ENCODE measurements at regions not wholly inside any gene's neighbourhood (a gene's known extent, or its start where the extent isn't known, plus 50 kb on each side); places are given as distances from the start of the nearest gene placed in this dataset.

- TF ChIP-seq AR (CRISPR knock-in tag; IDR thresholded peaks at IDR 0.05) (no peak), CBFB (CRISPR knock-in tag; IDR thresholded peaks at IDR 0.05; ENCODE audit: low read depth) (no peak)
Observed at GRCh38 chr12:65690477-65690876, 133.8 kb upstream of the HMGA2 start (continued).

GRCh38 chr12:65694130-65694529, 130.2 kb upstream of the HMGA2 start:
- H3K27ac Mint-ChIP-seq: no peak overlapping the region
- ChIA-PET CTCF (no interaction called here), POLR2A (no interaction called here)
- no peak for ATAC-seq
- TF ChIP-seq AFF4 (CRISPR knock-in tag; IDR thresholded peaks at IDR 0.05; ENCODE audit: borderline replicate concordance): no peak
- TF ChIP-seq GTF2I (CRISPR knock-in tag; conservative IDR thresholded peaks at IDR 0.05): no peak
- no peak for TF ChIP-seq CREB1 (CRISPR knock-in tag; IDR thresholded peaks at IDR 0.05)
- no peak for TF ChIP-seq ZNF416 (CRISPR knock-in tag; IDR thresholded peaks at IDR 0.05)
- TF ChIP-seq AR (CRISPR knock-in tag; IDR thresholded peaks at IDR 0.05): no peak
- no peak for TF ChIP-seq ZNF232 (CRISPR knock-in tag; IDR thresholded peaks at IDR 0.05)
- TF ChIP-seq IRF1 (CRISPR knock-in tag; IDR thresholded peaks at IDR 0.05): no peak
- no peak for TF ChIP-seq NR3C1 (CRISPR knock-in tag; conservative IDR thresholded peaks at IDR 0.05; ENCODE audit: low read depth)
- no peaks in the 10 kb centered on the region for H3K36me3 Mint-ChIP-seq
- no peak for DNase-seq (ENCODE audit: low spot score)
- H3K9me3 Mint-ChIP-seq: peaks cover 5% of the 10 kb centered on the region; the same call in 1 of the 2 replicates
- H3K4me1 Mint-ChIP-seq: peaks cover 17% of the 10 kb centered on the region
- H3K27me3 Mint-ChIP-seq (ENCODE audit: low read depth): no peaks in the 10 kb centered on the region
- no peak overlapping the region for H3K4me3 Mint-ChIP-seq

GRCh38 chr12:65695113-65695865, 129.0 kb upstream of the HMGA2 start:
- no peak; the same call in 1 of the 2 replicates for ATAC-seq
- Mint-ChIP-seq H3K36me3 (no peaks in the 10 kb centered on the region), H3K27ac (0 out of 2 replicates have a peak overlapping the region, but pooled peaks have one; percentile 26), H3K9me3 (peaks cover 5% of the 10 kb centered on the region; the same call in 1 of the 2 replicates), H3K4me1 (peaks cover 17% of the 10 kb centered on the region), H3K27me3 (ENCODE audit: low read depth) (no peaks in the 10 kb centered on the region), H3K4me3 (no peak overlapping the region)
- no peak for DNase-seq (ENCODE audit: low spot score)
- CTCF ChIA-PET: interaction anchor here (1.4 kb wide), 1 partner anchor 139 kb away, joined by 4 read pairs; no protein-coding TSS in a partner anchor
- POLR2A ChIA-PET: no interaction called here
- TF ChIP-seq IRF1 (CRISPR knock-in tag; IDR thresholded peaks at IDR 0.05): no peak
- no peak for TF ChIP-seq ZNF512 (CRISPR knock-in tag; IDR thresholded peaks at IDR 0.05; ENCODE audit: borderline replicate concordance)
- TF ChIP-seq CREB1 (CRISPR knock-in tag; IDR thresholded peaks at IDR 0.05): no peak
- no peak for TF ChIP-seq OVOL2 (CRISPR knock-in tag; IDR thresholded peaks at IDR 0.05; ENCODE audit: borderline replicate concordance)
- no peak for TF ChIP-seq GTF2I (CRISPR knock-in tag; conservative IDR thresholded peaks at IDR 0.05)
- TF ChIP-seq FOXJ3 (CRISPR knock-in tag; IDR thresholded peaks at IDR 0.05; ENCODE audit: borderline replicate concordance): no peak
- TF ChIP-seq SP1 (CRISPR knock-in tag; conservative IDR thresholded peaks at IDR 0.05): no peak
- no peak for TF ChIP-seq NR1H2 (CRISPR knock-in tag; IDR thresholded peaks at IDR 0.05)
- TF ChIP-seq HMGA2 (CRISPR knock-in tag; IDR thresholded peaks at IDR 0.05): no peak
- no peak for TF ChIP-seq CDX4 (CRISPR knock-in tag; IDR thresholded peaks at IDR 0.05; ENCODE audit: borderline replicate concordance)
- TF ChIP-seq PRRX2 (CRISPR knock-in tag; IDR thresholded peaks at IDR 0.05): no peak
- no peak for TF ChIP-seq FOXK1 (CRISPR knock-in tag; IDR thresholded peaks at IDR 0.05)
